ENCODE measurements at regions not wholly inside any gene's neighbourhood (a gene's known extent, or its start where the extent isn't known, plus 50 kb on each side); places are given as distances from the start of the nearest gene placed in this dataset.

DNA sequence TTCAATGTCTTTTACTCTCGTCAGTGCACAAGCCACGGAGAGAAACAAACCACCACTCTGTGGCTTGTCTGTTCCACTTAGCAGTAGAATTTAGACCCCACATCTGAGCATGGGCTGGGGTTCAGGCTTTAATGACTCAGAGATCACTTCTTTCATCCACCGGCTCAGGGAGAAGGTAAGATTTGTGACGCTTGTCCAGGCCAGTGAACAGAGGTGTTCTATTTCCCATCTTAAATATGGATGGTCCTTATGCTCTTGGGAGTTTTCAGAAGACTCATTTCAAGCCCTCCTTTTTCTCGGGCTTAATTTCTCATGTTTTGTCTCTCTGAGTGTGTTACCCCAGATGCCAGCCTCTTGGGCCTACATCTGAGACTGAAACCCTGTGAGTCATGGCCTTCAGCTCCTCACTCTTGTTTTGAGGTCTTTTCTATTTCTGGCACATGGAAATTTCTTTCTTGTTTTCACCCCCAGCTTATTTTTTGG lies 127.4 kb upstream of the SFRP2 start:
- TF ChIP-seq POLR2AphosphoS5 (IDR thresholded peaks at IDR 0.05; ENCODE audit: low read depth) (no peak), STAT1 (IDR thresholded peaks at IDR 0.05; ENCODE audit: unreplicated experiment) (no peak), EZH2 (IDR thresholded peaks at IDR 0.05; ENCODE audit: low read depth, unreplicated experiment) (no peak), JUNB (IDR thresholded peaks at IDR 0.05; ENCODE audit: unreplicated experiment) (no peak)
- TF ChIP-seq, protein P1, sequence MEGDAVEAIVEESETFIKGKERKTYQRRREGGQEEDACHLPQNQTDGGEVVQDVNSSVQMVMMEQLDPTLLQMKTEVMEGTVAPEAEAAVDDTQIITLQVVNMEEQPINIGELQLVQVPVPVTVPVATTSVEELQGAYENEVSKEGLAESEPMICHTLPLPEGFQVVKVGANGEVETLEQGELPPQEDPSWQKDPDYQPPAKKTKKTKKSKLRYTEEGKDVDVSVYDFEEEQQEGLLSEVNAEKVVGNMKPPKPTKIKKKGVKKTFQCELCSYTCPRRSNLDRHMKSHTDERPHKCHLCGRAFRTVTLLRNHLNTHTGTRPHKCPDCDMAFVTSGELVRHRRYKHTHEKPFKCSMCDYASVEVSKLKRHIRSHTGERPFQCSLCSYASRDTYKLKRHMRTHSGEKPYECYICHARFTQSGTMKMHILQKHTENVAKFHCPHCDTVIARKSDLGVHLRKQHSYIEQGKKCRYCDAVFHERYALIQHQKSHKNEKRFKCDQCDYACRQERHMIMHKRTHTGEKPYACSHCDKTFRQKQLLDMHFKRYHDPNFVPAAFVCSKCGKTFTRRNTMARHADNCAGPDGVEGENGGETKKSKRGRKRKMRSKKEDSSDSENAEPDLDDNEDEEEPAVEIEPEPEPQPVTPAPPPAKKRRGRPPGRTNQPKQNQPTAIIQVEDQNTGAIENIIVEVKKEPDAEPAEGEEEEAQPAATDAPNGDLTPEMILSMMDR (conservative IDR thresholded peaks at IDR 0.05; ENCODE audit: low read depth in 2 of 2): no peak
- TF ChIP-seq, protein P2, sequence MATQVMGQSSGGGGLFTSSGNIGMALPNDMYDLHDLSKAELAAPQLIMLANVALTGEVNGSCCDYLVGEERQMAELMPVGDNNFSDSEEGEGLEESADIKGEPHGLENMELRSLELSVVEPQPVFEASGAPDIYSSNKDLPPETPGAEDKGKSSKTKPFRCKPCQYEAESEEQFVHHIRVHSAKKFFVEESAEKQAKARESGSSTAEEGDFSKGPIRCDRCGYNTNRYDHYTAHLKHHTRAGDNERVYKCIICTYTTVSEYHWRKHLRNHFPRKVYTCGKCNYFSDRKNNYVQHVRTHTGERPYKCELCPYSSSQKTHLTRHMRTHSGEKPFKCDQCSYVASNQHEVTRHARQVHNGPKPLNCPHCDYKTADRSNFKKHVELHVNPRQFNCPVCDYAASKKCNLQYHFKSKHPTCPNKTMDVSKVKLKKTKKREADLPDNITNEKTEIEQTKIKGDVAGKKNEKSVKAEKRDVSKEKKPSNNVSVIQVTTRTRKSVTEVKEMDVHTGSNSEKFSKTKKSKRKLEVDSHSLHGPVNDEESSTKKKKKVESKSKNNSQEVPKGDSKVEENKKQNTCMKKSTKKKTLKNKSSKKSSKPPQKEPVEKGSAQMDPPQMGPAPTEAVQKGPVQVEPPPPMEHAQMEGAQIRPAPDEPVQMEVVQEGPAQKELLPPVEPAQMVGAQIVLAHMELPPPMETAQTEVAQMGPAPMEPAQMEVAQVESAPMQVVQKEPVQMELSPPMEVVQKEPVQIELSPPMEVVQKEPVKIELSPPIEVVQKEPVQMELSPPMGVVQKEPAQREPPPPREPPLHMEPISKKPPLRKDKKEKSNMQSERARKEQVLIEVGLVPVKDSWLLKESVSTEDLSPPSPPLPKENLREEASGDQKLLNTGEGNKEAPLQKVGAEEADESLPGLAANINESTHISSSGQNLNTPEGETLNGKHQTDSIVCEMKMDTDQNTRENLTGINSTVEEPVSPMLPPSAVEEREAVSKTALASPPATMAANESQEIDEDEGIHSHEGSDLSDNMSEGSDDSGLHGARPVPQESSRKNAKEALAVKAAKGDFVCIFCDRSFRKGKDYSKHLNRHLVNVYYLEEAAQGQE (IDR thresholded peaks at IDR 0.05; ENCODE audit: unreplicated experiment): no peak
